GM19324 (cell line): ENCODE measurements at regions not wholly inside any gene's neighbourhood (a gene's known extent, or its start where the extent isn't known, plus 50 kb on each side); places are given as distances from the start of the nearest gene placed in this dataset.
A peak's percentile ranks its signal among the peaks of the same experiment; 100 is the strongest.
"Not testable (repeated sequence)": the region's sequence is repeated elsewhere in the genome, so short reads cannot be mapped to it uniquely, and the experiment has no call there.

Experiments used
- ATAC-seq: cut with Tn5 transposase; IDR thresholded peaks from one replicate; pipeline ENCODE4 v1.9.1; 2021; ENCODE audit warnings: mild to moderate bottlenecking, moderate library complexity; ENCODE audit not compliant: unreplicated experiment, low FRiP score

DNA sequence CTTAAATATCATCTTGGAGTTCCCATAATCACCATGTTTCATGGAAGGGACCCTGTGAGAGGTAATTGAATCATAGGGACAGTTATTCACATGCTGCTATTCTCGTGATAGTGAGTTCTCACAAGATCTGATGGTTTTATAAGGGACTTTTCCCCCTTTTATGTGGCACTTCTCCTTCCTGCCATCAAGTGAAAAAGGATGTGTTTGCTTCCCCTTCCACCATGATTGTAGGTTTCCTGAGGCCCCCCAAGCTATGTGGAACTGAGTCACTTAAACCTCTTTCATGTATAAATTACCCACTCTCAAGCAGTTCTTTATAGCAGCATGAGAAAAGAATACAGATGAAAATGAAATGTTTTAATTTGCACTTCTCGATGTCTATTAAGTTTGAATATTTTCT, 112.0 kb downstream of the ZNF648 start:
- no peak for ATAC-seq

DNA sequence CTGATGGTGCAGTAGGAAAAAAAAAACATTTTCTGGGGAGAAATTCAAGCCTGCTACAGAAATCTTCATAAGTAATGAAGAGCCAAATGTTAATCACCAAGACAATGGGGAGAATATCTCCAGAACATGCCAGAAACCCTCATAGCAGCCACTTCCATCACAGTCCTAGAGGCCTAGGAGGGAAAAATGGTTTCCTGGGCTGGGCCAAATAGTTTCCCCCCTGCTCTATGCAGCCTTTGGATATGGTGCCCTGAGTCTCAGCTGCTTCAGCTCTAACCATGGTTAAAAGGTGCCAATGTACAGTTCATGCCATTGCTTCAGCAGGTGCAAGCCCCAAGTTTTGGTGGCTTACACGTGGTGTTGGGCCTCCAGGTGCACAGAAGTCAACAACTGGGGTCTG, 113.1 kb downstream of the ZNF648 start:
- ATAC-seq, result no peak

DNA sequence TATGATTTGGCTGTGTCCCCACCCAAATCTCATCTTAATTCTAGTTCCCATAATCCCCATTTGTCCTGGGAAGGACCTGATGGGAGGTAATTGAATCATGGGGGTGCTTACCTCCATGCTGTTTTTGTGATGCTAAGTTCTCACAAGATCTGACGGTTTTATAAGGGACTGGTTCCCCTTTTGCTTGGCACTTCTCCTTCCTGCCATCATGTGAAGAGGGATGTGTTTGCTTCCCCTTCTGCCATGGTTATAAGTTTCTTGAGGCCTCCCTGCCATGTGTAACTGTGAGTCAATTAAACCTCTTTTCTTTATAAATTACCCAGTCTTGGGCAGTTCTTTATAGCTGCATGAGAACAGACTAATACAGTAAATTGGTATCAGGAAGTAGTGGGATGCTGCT, 114.1 kb downstream of the ZNF648 start:
- no peak for ATAC-seq

DNA sequence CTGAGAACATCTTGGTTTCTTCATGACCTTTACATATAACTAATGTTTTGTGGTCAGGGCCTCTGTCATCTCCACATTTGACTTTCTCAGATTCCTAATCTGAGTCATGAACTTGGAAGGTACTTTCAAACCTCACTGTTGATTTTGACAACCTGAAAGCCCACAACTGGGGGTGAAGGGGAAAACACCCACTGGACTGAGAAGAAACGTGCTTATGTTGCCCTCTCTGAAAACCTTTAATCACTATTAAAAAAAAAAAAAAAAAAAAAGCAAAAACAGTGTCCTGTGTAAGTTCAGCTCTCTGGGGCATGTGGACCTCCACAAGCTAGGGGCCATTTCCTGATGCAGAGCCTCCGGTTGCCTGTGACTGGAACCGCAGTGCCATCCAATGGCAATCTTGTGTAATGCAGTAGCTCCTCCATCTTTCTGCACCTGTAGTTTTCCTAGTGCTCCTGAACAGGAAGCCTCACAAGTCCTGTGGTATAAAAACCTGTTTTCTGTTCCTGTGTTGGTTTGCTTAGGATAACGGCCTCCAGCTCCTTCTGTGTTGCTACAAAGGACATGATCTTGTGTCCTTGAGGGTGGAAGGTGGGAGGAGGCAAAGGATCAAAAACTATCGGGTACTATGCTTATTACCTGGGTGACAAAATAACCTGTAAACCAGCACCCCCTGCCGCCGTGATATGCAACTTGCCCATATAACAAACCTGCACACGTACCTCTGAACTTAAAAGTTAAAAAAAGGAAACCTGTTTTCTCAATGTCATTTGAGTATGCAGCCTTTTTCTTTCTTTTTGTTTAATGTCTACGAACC, 124.5 kb downstream of the ZNF648 start:
- peak; percentile 74 for ATAC-seq

DNA sequence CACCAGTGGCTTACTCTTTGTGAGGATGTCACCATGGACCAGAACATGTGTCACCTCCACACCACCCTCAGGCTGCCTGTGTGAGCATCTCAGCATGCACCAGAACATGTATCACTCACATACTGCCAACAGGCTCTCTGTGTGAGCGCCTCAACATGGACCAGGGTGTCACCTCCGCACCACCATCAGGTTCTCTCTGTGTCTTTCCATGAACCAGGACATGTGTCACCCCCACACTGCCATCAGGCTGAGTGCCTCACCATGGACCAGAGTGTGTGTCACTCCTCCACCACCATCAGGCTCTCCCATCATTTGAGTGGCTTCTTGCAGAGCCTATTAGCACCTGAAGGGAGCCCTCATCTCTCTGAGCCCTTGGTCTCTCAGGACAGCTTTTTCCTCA, 125.2 kb downstream of the ZNF648 start:
- peak; percentile 31 for ATAC-seq

DNA sequence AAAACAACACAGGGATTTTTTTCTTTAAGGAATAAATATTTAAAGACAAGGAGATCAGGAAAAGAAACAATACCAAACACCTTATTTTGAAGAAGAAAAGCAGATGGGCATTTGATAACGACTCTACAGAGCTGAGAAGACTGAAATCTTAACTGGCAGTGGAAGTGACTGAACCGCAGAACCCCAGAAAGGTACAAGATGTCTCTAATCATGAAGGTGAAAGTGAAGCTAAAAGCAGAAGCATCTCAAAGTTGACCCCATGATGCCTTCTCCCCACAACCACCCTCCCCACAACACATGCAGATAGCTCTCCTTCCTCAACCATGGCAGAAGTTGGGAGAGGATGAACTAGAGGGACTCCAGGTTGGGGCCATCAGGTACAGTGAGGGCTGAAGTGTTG, 129.6 kb downstream of the ZNF648 start:
- no peak for ATAC-seq

DNA sequence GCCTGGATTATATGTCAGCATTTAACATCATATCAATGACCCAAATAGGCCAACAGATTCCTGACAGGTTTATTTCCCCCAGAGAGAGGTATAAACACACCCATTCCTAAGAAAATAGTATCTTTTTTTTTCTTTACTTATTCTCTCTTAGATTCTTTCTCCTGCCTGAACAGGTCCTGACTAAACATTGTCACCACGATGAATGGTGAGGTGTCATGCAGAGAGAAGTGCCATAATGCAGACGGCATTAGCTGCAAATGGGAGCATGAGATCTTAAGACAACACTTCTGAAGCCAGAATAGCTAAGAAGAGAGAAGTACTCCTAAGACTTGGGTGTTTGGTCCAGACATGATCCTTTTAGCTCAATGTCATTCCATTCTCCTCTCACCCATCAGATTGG, 131.3 kb downstream of the ZNF648 start:
- ATAC-seq, result no peak

DNA sequence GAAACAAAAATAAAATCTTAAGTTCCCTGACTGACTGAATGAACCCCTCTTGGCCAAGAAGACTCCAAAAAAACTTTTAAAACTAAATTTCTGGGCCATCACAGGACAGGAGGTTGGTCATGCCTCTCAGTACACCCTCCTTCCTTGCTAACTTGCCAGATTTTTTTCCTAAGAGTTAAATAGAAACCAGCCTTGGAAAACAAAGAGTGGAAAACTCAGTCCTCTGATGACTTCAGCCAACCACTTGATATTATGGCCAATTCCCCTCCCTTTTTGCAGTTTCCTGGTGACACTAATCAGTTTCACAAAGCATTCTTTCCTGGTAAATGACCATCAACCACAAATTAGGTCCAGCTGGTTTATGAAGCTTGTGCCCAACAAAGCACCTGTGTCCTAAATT, 134.8 kb downstream of the ZNF648 start:
- ATAC-seq, result no peak

DNA sequence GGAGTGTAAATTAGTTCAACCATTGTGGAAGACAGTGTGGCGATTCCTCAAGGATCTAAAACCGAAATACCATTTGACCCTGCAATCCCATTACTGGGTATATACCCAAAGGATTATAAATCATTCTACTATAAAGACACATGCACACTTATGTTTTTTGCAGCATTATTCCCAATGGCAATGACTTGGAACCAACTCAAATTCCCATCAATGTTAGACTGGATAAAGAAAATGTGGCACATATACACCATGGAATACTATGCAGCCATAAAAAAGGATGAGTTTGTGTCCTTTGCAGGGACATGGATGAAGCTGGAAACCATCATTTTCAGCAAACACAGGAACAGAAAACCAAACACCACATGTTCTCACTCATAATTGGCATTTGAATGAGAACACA, 137.5 kb downstream of the ZNF648 start:
- ATAC-seq, result not testable (repeated sequence)

DNA sequence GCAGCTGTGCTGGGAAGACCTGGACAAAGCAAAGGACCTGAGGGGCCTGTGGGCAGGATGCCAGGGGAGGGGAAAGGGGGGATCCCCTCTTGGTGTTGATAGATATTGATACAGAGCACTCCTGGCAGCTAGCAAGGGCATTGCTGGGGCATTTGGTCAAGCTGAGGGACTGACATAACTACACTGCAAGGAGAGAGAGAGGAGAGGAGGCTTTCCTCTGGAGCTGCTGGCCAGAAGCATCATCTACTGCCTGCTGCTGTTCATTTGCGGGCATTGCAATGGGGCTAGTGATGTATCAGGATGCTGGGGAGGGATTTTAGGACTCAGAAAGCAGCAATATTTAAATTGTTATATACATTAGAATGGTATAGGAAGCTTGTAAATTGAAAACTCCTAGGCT, 142.0 kb downstream of the ZNF648 start:
- no peak for ATAC-seq

DNA sequence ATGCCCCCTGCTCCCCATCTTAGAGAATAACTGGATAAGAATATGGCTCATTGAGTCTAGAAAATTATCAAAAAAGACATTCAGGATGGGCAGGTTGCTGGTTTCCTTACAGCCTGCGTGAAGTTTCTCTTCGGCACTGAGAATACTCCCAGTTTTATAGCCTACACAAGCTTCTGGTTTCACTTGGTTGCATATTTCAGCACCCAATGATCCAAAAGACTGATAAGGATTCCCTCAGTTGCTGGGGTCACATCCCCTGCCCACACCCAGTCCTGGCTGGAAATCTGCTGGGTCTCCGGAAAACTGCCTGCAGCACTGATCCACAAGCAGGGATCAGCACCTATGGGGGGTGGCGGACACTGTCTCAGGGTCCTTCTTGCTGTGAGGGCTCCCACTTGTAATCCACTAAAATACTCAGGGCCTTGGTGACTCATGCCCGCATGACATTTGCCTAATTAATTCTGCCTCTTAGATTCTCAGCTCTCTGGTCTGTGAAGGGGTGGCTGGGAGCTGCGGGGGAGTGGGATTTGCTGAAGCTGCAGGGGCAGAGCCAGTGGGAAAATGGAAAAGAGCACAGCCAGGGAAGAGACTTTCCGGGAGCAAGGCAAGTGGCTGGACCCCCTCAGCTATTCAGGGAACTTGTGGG, 142.5 kb downstream of the ZNF648 start:
- no peak for ATAC-seq

DNA sequence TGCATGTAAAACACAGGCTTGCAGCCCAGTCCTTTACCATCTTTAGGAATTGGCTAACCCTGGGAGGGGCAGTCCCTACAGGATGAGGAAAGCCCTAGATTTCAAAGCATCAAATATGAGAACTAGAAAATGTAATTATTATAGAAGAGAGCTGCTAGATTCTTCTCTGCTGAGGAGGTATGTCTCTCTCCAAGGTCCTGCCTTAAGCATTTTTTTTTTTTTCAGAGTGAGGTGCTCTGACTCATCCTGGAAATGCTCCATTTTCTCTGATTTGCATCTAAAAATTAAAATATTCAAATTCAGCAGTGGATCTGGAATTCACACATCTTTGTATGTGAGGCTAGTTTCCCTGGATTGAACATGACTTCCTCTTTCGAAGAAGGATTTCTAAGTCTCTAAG, 149.8 kb downstream of the ZNF648 start:
- ATAC-seq, result no peak

DNA sequence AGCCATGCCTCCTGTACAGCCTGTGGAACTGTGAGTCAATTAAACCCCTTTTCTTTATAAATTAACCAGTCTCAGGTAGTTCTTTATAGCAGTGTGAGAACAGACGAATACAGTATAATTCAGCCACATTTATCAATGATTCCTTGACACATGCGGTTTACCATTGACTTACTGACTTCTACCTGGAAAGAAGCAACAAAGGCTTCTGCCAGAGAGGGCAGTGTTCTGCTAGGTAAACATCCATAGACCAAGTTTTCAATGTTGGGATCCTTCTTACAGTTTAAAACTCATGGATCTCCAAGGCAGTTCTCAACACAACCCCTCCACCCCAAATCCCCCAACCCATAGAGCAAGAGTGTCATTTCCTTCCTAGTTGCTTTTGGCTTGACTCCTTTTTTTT, 150.6 kb downstream of the ZNF648 start:
- ATAC-seq, result no peak

DNA sequence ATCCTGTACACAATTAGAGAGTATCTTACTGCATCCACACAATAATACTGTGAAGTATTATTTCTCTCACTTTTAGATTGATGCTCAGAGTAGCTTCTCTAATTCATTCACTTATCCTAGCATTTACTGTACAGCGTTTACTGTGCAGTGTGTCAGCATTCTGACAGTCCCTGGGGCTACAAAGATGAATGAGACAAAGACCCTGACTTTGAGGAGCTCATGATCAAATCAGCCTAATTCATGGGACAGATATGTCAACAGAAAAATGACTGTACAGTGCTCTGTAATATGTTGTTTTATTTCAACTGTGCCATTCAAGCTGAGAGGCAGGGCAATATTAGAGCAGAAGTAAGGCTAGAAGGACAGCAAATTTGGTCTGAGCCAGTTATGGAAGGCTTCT, 152.5 kb downstream of the ZNF648 start:
- ATAC-seq, result no peak

DNA sequence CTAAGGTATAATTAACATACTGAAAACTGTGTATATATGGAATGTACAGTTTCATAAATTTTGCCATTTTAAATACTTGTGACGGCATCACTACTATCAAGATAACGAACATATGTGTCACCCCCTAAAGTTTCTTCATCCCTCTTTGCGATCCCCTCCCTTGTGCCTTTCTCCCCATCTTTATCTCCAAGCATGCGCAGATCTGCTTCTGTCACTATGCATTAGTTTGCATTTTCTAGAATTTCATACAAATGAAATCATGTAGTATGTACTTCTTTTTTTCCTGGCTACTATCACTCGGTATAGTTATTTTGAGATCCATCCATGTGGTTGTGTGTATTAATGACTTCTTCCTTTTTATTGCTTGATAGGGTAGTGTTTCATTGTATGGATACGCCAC, 154.9 kb downstream of the ZNF648 start:
- no peak for ATAC-seq

DNA sequence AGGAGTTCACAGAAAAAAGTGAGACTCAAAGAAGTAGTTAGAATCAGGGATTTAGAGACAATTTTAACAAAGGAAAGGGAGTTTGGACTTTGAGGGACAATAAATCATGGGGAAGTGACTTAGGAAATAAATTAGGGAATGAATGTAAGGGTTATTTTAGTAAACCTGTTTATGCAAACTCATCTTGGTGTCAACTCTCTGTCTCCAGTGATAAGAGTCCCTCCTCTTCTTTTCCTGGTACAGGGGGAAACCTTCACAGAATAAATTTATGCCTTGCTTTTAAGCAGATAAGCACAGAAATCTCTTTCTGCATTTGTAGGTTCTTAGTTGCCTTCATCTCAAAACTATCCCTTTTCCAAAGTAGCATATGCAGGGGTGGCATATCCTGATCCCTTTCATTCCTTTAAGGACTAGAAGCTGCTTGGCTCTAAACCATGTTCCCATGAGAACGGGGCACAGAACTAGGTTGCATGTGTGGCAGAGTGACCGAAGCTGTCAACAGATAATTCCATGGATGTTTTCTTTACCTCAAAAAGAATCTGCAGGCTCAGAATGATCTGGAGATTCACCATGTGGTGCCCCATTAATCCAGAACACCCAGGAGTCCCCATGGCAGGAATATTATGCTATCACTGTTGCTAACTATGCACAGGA, 155.4 kb downstream of the ZNF648 start:
- no peak for ATAC-seq

DNA sequence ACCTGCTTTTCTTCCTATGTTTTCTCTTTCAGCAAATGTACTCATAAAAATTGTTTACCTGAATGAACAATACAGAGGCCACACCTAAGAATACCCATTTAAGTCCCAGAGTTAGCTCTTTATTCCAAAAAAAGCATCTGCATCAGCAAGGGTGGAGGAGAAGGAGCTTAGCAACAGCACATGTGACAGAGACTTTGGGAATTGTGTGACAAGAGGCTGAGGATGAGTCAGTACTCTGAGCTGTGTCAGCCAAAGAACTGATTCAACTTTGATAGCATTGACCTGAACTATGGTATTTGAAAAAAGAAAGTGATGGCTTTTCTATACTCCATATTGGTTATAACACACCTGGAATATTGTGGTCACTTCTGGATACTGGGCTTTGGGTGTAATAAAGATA, 162.7 kb downstream of the ZNF648 start:
- no peak for ATAC-seq

DNA sequence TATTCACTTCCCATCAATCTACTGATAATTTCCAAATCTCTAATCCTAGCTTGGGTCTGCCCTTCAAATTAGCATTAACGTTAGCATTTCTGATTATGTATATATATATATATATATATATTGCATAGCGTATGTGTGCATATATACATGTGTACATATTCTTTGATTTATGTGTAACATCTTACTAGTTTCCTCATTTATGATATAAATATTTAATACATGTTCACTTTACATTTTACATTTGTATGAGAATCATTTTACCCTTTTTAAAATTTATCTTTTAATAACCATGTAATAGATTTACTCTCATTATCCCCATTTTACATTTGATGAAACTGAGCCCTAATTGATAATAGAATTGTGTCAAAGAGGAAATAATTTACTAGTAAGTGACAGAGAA, 164.7 kb downstream of the ZNF648 start:
- no peak for ATAC-seq

DNA sequence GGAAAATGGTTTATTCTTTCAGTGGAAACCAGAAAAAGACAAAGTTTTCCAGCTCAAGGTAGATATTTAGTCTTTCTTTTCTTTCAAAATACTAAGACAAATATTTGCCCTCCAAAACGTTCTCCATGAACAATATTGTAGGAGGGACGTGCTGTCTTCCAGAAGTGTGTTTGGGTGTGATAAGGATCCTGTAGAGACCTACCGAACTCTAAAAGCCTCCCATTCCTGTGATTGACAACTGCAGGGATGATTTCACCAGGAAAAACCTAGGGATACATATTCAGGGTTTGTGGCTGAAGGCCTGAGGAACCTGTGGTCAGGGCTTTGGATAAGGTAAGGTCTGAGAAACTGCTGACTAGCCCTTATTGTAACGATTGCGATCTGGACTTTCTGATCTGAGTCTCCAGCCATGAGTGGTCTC, 167.1 kb downstream of the ZNF648 start:
- ATAC-seq, result no peak

DNA sequence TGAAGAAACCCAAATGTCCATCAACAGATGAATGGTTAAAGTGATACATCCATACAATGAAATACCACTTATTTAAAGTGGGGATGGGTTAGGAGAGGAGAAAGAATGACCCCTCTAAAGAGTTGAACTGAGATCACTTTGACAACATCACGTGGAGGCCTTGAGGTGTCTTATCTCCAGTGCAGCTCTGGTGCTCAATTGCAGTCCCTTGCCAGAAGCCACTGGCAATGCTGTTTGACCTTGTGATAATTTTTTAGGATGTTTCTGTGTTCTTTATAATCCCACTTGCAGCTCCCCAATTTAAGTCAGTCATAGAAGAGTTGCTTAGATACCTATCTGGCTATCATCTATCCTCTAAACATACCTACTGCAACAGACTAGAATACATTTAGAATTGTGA, 167.6 kb downstream of the ZNF648 start:
- ATAC-seq, result no peak

DNA sequence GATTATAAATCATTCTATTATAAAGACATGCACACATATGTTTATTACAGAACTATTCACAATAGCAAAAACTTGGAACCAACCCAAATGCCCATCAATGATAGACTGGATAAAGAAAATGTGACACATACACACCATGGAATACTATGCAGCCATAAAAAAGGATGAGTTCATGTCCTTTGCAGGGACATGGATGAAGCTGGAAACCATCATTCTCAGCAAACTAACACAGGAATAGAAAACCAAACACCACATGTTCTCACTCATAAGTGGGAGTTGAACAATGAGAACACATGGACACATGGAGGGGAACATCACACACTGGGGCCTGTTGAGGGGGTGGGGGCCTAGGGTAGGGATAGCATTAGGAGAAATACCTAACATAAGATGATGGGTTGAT, 168.4 kb downstream of the ZNF648 start:
- not testable (repeated sequence) for ATAC-seq

DNA sequence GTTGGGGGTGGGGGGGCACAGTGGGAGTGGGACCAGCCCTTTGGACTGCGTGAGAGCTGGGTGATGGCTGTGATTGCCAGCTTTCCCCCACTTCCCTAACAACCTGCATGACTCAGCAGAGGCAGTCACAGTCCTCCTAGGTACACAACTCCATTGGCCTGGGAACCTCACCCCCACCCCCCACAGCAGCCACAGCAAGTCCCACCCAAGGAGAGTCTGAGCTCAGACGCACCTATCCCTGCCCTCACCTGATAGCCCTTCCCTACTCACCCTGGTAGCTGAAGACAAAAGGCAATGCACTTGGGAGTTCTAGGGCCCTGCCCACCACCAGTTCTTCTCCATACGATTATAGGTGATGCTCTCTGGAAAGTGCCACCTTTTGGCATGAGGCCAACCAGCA, 188.9 kb downstream of the ZNF648 start:
- ATAC-seq, result no peak
